NCI-H2227 (cell line): ENCODE measurements at regions not wholly inside any gene's neighbourhood (a gene's known extent, or its start where the extent isn't known, plus 50 kb on each side); places are given as distances from the start of the nearest gene placed in this dataset.

Source experiments
- DNase-seq: peaks from one replicate; lab custom pipeline; 2025; ENCODE audit not compliant: unreplicated experiment; lab: John Stamatoyannopoulos, UW

- no peak for DNase-seq
Measured at GRCh38 chr2:48249631-48250473, 64.6 kb upstream of the FOXN2 start.

- no peak for DNase-seq
Measured at GRCh38 chr2:48250474-48250844, 64.0 kb upstream of the FOXN2 start.

- DNase-seq = no peak
Measured at GRCh38 chr2:48250943-48251342, 63.5 kb upstream of the FOXN2 start.

GRCh38 chr2:48251437-48252148 is 62.9 kb upstream of the FOXN2 start:
- no peak for DNase-seq

- DNase-seq = no peak
Measured at GRCh38 chr2:48253301-48253700, 61.2 kb upstream of the FOXN2 start.

- DNase-seq = no peak
Measured at GRCh38 chr2:48254839-48255238, 59.6 kb upstream of the FOXN2 start.

- DNase-seq = no peak
Measured at GRCh38 chr2:48257456-48257855, 57.0 kb upstream of the FOXN2 start.

GRCh38 chr2:48258481-48259149 is 55.9 kb upstream of the FOXN2 start:
- no peak for DNase-seq

- DNase-seq = no peak
Measured at GRCh38 chr2:48259811-48260210, 54.7 kb upstream of the FOXN2 start.

- no peak for DNase-seq
Measured at GRCh38 chr2:48264627-48265026, 49.9 kb upstream of the FOXN2 start.
